Smooth muscle cell (in vitro differentiated cells): ENCODE measurements at regions not wholly inside any gene's neighbourhood (a gene's known extent, or its start where the extent isn't known, plus 50 kb on each side); places are given as distances from the start of the nearest gene placed in this dataset.

Source experiments
- DNase-seq: peaks from one replicate; lab custom pipeline; 2025; ENCODE audit not compliant: unreplicated experiment; lab: John Stamatoyannopoulos, UW
- H2AFZ ChIP-seq: fragments of 200-600 bp; sonication (generic); 2 replicates; pipeline ENCODE4 v1.6.0; 2016; ENCODE audit warnings: antibody characterized with exemption, low read depth, mild to moderate bottlenecking
- H3F3A ChIP-seq: fragments of 200-600 bp; sonication (generic); 2 replicates; pipeline ENCODE4 v1.6.0; 2017; ENCODE audit warnings: antibody characterized with exemption, low read depth
- H3K27ac ChIP-seq: fragments of 200-600 bp; sonication (generic); 2 replicates; pipeline ENCODE4 v1.5.1; 2016; ENCODE audit warnings: low read depth, mild to moderate bottlenecking
- H3K27me3 ChIP-seq: fragments of 200-600 bp; sonication (generic); 2 replicates; pipeline ENCODE4 v1.6.1; 2016; ENCODE audit warnings: low read depth, mild to moderate bottlenecking
- H3K36me3 ChIP-seq: fragments of 200-600 bp; sonication (generic); 2 replicates; pipeline ENCODE4 v1.5.1; 2016; ENCODE audit warnings: low read depth
- H3K4me1 ChIP-seq: fragments of 200-600 bp; sonication (generic); 2 replicates; pipeline ENCODE4 v1.5.1; 2016; ENCODE audit warnings: low read depth
- H3K4me2 ChIP-seq: fragments of 200-600 bp; sonication (generic); 2 replicates; pipeline ENCODE4 v1.6.0; 2016; ENCODE audit warnings: mild to moderate bottlenecking
- H3K4me3 ChIP-seq: fragments of 200-600 bp; sonication (generic); 2 replicates; pipeline ENCODE4 v1.5.1; 2016; ENCODE audit warnings: mild to moderate bottlenecking
- H3K79me2 ChIP-seq: fragments of 200-600 bp; sonication (generic); 2 replicates; pipeline ENCODE4 v1.6.0; 2016; ENCODE audit warnings: low read depth, mild to moderate bottlenecking
- H3K9ac ChIP-seq: fragments of 200-600 bp; sonication (generic); 2 replicates; pipeline ENCODE4 v1.6.0; 2016; ENCODE audit warnings: low read depth
- H3K9me3 ChIP-seq: fragments of 200-600 bp; sonication (generic); replicated peaks from 2 replicates; pipeline ENCODE4 v1.5.1; 2016; ENCODE audit warnings: low read depth
- H4K20me1 ChIP-seq: fragments of 200-600 bp; sonication (generic); 2 replicates; pipeline ENCODE4 v1.6.0; 2016; ENCODE audit warnings: low read depth
- WGBS: methylation state at CpG from one replicate; pipeline ENCODE4 v1.1.7; 2016; ENCODE audit warnings: low lambda C conversion rate; 5-methylcytosine and 5-hydroxymethylcytosine counted together
- TF ChIP-seq, protein P1 (sequence below): fragments of 200-600 bp; sonication (generic); IDR thresholded peaks from 2 replicates; pipeline ENCODE4 v1.5.1; 2017; ENCODE audit warnings: borderline replicate concordance, mild to moderate bottlenecking, antibody characterized with exemption; ENCODE audit not compliant: insufficient read depth, poor library complexity, severe bottlenecking

DNA sequence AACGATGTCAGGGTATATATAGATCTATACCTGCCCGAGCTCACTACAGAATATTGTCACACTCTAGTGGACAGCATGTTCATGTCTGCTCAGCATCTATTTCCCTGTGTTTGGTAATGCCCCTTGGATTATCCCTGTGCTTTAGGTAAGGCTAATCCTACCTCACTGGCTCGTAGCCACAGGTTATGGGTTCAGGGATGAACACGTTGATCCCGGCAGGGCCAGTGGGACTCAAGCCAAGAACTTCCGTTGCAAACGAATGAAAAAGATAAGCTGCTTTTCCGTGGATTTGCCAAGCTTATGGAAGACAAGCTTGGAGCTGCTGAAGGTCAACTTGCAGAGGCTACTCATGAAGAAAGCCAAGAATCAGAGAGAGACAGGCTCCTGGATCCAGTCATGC, 400.0 kb upstream of the TSHZ3 start:
- no peak for DNase-seq
- Histone ChIP-seq H3K27ac (no peak overlapping the region), H3K79me2 (no peaks in the 10 kb centered on the region), H3K27me3 (no peaks in the 10 kb centered on the region), H3K4me1 (no peaks in the 10 kb centered on the region), H3K4me3 (no peak overlapping the region), H3K9me3 (no peaks in the 10 kb centered on the region), H3K4me2 (no peak overlapping the region), H4K20me1 (no peaks in the 10 kb centered on the region), H3K9ac (no peak overlapping the region), H3K36me3 (no peaks in the 10 kb centered on the region), H3F3A (no peaks in the 10 kb centered on the region), H2AFZ (no peak overlapping the region)
- 81% methylated on average over 8 of the region's 8 CpGs for WGBS
- TF ChIP-seq, protein P1, sequence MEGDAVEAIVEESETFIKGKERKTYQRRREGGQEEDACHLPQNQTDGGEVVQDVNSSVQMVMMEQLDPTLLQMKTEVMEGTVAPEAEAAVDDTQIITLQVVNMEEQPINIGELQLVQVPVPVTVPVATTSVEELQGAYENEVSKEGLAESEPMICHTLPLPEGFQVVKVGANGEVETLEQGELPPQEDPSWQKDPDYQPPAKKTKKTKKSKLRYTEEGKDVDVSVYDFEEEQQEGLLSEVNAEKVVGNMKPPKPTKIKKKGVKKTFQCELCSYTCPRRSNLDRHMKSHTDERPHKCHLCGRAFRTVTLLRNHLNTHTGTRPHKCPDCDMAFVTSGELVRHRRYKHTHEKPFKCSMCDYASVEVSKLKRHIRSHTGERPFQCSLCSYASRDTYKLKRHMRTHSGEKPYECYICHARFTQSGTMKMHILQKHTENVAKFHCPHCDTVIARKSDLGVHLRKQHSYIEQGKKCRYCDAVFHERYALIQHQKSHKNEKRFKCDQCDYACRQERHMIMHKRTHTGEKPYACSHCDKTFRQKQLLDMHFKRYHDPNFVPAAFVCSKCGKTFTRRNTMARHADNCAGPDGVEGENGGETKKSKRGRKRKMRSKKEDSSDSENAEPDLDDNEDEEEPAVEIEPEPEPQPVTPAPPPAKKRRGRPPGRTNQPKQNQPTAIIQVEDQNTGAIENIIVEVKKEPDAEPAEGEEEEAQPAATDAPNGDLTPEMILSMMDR = no peak

DNA sequence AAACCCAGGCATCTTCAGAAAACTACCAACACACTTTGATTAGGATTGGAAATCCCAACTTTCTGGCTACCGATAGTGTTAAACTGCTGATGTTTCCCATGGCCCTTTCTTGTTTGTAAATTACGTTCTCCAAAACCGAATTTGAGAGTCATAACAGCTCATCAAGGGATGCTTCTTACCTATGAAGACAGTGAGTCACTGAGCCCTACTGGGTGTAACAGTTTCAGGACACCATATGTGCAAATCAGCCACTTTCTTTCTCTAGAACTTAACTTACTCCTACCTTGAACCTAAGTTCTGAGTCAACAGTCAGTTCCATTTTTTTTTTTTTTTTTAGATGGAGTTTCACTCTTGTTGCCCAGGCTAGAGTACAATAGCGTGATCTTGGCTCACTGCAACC, 410.1 kb upstream of the TSHZ3 start:
- Histone ChIP-seq H3K27me3 (no peaks in the 10 kb centered on the region), H3K36me3 (no peaks in the 10 kb centered on the region), H3K79me2 (no peaks in the 10 kb centered on the region), H3K9me3 (no peaks in the 10 kb centered on the region), H2AFZ (no peak overlapping the region), H4K20me1 (no peaks in the 10 kb centered on the region), H3F3A (no peaks in the 10 kb centered on the region), H3K4me2 (no peak overlapping the region), H3K9ac (no peak overlapping the region), H3K4me3 (no peak overlapping the region), H3K27ac (no peak overlapping the region), H3K4me1 (no peaks in the 10 kb centered on the region)
- DNase-seq = no peak
- WGBS = 84% methylated on average over 4 of the region's 4 CpGs
- TF ChIP-seq, protein P1 = no peak

DNA sequence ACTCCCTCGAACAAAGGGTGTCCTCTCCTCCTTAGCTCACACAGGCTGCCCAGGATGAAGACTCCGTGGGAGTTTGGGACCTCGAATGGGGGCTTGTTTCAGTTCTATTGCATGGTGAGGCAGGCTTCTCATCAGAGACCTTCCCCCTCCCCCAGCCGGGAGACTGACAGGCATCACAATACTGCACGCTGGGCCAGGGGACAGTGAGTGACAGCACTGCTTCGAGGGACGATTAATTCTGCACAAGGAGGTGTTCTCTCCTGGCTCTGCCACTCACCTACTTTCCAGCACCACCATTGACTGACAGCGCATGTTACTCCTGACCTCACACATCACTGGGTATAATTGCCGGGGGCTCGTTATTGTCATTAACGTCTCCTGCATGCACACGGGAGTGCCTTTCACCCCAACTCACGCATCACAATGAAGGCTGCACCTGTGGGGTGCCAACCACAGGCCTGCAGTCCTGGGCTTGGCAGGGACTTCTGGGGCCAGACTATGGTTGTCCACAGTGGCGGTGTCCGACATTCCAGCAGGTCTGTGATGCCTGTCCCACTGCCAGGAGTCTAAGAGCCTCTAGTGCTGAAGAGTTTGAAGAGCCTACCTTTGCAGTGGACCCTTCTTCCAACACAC, 412.2 kb upstream of the TSHZ3 start:
- Histone ChIP-seq H3K4me3 (no peak overlapping the region), H3K4me2 (no peak overlapping the region), H3K36me3 (no peaks in the 10 kb centered on the region), H3K27me3 (no peaks in the 10 kb centered on the region), H3K4me1 (no peaks in the 10 kb centered on the region), H3F3A (no peaks in the 10 kb centered on the region), H3K9me3 (no peaks in the 10 kb centered on the region), H3K79me2 (no peaks in the 10 kb centered on the region), H2AFZ (no peak overlapping the region), H4K20me1 (no peaks in the 10 kb centered on the region), H3K9ac (no peak overlapping the region), H3K27ac (no peak overlapping the region)
- 67% methylated on average over 15 of the region's 15 CpGs for WGBS
- TF ChIP-seq, protein P1 = no peak
- no peak for DNase-seq

DNA sequence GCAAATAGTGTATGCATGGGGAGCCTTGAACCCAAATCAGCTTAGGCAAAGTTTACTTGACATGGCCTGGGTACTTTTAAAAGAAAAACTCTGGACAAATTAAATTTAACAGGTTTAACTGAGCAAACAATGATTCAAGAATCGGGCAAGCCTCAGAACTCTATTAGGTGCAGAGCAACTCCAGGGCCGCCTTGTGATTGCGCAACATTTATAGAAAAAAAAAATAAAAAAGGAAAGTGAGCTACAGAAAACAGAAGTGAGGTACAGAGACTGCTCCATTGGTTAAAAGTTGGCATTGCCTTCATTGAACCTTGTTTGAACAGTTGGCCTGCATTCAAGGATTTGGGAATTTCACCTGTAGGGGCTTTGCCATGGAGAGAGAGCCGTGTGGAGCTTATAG, 421.0 kb upstream of the TSHZ3 start:
- TF ChIP-seq, protein P1 = no peak

More for the DNA sequence above, 421.0 kb upstream of the TSHZ3 start:
- H3K4me2 ChIP-seq = no peak overlapping the region
- H4K20me1 ChIP-seq = no peaks in the 10 kb centered on the region
- no peak overlapping the region for H2AFZ ChIP-seq
- no peak overlapping the region for H3K4me3 ChIP-seq
- H3K27me3 ChIP-seq = no peaks in the 10 kb centered on the region
- no peaks in the 10 kb centered on the region for H3F3A ChIP-seq
- no peak overlapping the region for H3K27ac ChIP-seq
- no peaks in the 10 kb centered on the region for H3K79me2 ChIP-seq
- H3K9me3 ChIP-seq = no peaks in the 10 kb centered on the region
- 92% methylated on average over 4 of the region's 4 CpGs for WGBS
- DNase-seq = no peak
- no peaks in the 10 kb centered on the region for H3K4me1 ChIP-seq
- H3K9ac ChIP-seq = no peak overlapping the region
- no peaks in the 10 kb centered on the region for H3K36me3 ChIP-seq
